ENCODE measurements at regions not wholly inside any gene's neighbourhood (a gene's known extent, or its start where the extent isn't known, plus 50 kb on each side); places are given as distances from the start of the nearest gene placed in this dataset.

- TF ChIP-seq USF1 (CRISPR knock-in tag; IDR thresholded peaks at IDR 0.05) (no peak), TP53 (CRISPR knock-in tag; IDR thresholded peaks at IDR 0.05) (no peak), ATF6 (CRISPR knock-in tag; IDR thresholded peaks at IDR 0.05) (no peak), FOXJ3 (CRISPR knock-in tag; IDR thresholded peaks at IDR 0.05; ENCODE audit: borderline replicate concordance) (no peak), KAT7 (CRISPR knock-in tag; IDR thresholded peaks at IDR 0.05; ENCODE audit: borderline replicate concordance) (no peak), PRDM15 (CRISPR knock-in tag; IDR thresholded peaks at IDR 0.05) (no peak), FOXK1 (CRISPR knock-in tag; IDR thresholded peaks at IDR 0.05) (no peak), RORB (CRISPR knock-in tag; IDR thresholded peaks at IDR 0.05) (no peak), NR2C2 (CRISPR knock-in tag; IDR thresholded peaks at IDR 0.05) (no peak), ZNF396 (CRISPR knock-in tag; IDR thresholded peaks at IDR 0.05; ENCODE audit: borderline replicate concordance) (no peak), AR (CRISPR knock-in tag; IDR thresholded peaks at IDR 0.05) (no peak), RELA (CRISPR knock-in tag; IDR thresholded peaks at IDR 0.05; ENCODE audit: borderline replicate concordance) (no peak)
Measured at GRCh38 chr13:65085977-65086376, 2144.2 kb downstream of the PCDH9 start (continued).

- ATAC-seq (no peak), DNase-seq (ENCODE audit: low spot score) (no peak)
- Mint-ChIP-seq H3K27me3 (ENCODE audit: low read depth) (no peaks in the 10 kb centered on the region), H3K36me3 (no peaks in the 10 kb centered on the region), H3K9me3 (peaks cover 7% of the 10 kb centered on the region), H3K4me3 (no peak overlapping the region), H3K4me1 (peaks cover 4% of the 10 kb centered on the region; the same call in 1 of the 2 replicates), H3K27ac (no peak overlapping the region)
- CTCF ChIA-PET = no interaction called here
- POLR2A ChIA-PET = no interaction called here
- TF ChIP-seq MYBL2 (CRISPR knock-in tag; IDR thresholded peaks at IDR 0.05) (no peak), MXD4 (CRISPR knock-in tag; IDR thresholded peaks at IDR 0.05; ENCODE audit: borderline replicate concordance) (no peak), ATF2 (CRISPR knock-in tag; IDR thresholded peaks at IDR 0.05; ENCODE audit: borderline replicate concordance, low read depth) (no peak), ZNF281 (CRISPR knock-in tag; IDR thresholded peaks at IDR 0.05) (no peak), FOXP1 (CRISPR knock-in tag; IDR thresholded peaks at IDR 0.05; ENCODE audit: borderline replicate concordance) (no peak), FOXK1 (CRISPR knock-in tag; IDR thresholded peaks at IDR 0.05) (no peak), USF1 (CRISPR knock-in tag; IDR thresholded peaks at IDR 0.05) (no peak), JAZF1 (CRISPR knock-in tag; IDR thresholded peaks at IDR 0.05) (no peak)
Measured at GRCh38 chr13:65074248-65074647, 2155.9 kb downstream of the PCDH9 start.
